GM18517 (cell line): ENCODE measurements at regions not wholly inside any gene's neighbourhood (a gene's known extent, or its start where the extent isn't known, plus 50 kb on each side); places are given as distances from the start of the nearest gene placed in this dataset.

Experiments
- ATAC-seq: cut with Tn5 transposase; IDR thresholded peaks from one replicate; pipeline ENCODE4 v1.9.1; 2021; ENCODE audit warnings: mild to moderate bottlenecking, moderate library complexity; ENCODE audit not compliant: unreplicated experiment

DNA sequence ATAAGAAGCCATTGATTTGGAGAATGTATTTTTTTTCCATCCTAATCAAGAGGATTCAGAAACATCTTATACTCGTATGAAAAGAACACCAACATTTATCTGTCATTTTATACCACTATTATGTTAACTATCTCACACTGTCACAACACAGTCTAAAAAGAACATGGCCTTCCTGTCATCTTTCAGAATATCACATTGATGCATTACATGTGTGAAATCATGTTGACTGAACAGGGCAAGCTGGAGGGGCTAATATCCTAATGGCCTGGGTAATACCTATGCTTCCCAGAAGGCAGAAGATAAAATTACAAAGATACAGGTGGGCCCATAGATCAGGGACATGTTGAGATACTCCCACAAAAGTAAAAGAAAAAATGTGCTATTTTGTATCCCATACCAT is 611.7 kb downstream of the STIM2 start:
- no peak for ATAC-seq

DNA sequence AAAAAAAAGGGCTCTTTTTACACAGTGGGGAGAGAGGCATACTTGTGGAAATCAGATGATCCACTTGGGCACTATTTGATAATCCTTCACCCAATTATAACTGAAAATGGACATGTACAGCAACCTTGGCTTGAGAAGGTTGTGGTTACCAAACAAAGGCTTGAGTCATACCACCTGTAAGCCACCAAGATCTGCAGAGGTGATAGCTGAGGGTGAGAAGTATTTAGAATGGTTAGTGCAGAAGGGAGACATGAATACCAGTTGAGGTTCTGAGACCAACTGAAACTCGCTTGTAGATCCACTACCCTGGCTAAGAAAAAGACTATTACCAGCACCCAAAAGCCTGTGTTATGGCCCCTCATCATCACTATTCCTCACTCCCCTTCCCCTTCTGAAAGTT is 614.0 kb downstream of the STIM2 start:
- no peak for ATAC-seq

DNA sequence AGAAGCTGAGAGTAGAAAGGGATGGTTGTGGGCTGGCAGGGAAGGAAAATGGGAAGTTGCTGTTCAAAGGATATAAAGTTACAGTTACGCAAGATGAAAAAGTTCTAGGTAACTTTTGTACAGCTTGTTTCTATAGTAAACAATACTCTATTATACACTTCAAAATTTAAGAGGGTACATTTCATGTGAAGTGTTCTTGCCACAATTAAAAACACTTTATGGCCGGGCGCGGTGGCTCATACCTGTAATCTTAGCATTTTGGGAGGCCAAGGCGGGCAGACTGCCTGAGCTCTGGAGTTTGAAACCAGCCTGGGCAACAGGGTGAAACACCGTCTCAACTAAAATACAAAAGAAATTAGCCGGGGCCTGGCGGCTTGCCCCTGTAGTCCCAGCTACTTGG is 623.6 kb downstream of the STIM2 start:
- ATAC-seq: no peak

DNA sequence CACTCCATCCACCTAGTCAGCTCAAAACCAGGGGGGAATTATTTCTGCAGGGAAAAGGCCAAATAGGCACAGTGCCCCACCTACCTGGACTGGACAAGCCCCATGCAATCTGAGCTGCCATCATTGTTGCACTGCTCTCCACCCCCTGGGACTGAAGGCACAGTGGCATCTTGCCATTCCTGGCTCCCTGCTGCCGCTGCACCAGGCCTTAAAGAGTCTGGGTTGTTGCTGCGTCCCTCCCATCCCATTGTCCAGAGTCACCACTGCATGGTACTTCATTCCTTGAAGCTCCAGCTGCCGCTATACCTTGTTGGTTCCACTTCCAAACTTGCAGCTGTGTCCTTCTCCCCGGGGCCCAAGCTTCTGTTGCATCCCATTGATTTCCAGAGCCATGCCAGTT is 629.7 kb downstream of the STIM2 start:
- no peak for ATAC-seq

DNA sequence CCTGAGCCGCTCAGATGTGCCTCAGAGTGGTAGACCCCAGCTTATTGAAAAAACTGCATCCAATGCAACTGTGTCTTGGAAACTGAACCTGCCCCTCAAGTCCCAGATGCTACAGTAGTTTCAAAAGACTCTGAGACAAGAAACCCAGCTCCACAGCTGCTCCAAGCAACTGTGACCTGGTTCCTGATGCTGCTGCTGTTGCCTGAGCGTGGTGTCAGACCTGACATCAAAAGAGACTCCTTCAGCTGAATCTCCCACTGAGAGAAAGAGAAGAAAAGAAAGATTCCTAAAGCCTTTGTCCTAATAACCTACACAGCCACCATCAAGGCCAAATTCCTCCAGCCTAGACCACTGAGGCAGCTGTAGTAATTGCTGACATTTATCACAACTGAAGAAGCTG is 630.1 kb downstream of the STIM2 start:
- no peak for ATAC-seq

DNA sequence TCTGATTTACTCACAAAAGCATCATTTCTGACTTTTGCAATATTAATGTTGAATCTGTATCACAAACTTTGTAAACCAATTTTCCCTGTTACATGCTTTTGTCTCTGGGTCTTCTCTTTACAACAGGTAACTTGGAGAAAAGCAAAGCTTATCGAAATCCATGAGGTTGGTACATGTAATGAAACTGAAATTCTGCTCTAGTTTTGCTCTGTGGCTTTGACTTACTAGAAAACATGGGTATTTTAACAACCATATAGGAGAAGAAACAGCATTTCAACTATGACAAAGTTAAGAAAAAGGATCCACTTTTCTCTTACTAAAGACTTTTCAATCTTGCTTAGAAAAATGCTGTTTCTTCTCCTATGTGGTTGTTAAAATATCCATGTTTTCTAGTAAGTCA is 645.8 kb downstream of the STIM2 start:
- no peak for ATAC-seq

DNA sequence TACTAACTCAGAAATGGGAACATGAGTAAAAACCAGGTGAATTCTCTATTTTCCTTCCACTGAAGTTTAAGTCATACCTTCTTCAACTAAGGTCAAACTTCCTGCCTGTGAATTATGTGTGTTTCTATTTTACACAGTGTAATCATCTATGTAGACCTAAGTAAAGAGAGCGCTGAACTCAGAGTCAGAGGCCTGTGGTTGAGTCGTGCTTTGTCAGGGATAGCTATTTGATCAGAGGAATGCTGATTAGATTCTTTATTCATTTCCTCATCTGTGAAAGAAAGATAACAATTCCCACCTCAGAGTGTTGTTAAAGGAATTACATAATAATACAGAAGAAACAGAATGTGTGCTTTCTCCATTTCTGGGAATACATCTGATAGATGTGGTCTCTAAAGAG is 654.1 kb downstream of the STIM2 start:
- no peak for ATAC-seq

DNA sequence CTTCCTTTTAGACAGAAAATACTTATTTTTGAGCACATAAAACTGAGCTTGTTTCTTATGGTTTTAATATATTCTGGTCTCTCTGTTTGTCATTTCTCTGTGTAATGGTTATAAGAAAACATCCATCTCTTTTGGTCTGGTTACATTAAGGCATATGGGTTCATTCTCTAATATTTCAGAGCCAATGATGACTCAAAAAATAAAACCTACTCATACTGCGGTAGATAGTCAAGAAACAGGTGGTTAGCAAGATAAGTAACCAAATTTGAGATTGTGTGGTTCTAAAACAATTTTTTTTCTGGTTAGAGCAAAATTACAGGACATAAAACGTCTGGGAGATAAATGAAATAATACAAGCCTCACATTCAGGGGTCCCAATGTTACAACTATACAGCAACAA is 654.5 kb downstream of the STIM2 start:
- ATAC-seq: no peak

DNA sequence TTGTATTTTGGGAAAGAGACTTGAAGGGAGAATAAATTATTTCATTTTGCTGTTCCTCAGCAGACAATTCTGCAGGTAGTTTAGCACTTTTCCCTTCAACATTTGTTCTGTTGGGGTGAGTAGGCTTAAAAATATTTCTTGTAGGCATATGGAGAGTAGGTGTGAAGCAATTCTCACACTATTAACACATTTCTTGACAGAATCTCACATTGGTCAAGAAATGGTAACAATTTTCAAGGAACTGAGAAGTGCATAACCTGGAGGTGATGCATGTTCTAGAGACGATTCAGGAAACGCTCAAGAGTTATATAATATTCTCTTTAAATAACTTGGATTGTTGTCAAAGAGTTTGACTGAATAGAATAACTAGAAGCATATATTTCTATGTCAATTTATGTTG is 658.2 kb downstream of the STIM2 start:
- no peak for ATAC-seq

DNA sequence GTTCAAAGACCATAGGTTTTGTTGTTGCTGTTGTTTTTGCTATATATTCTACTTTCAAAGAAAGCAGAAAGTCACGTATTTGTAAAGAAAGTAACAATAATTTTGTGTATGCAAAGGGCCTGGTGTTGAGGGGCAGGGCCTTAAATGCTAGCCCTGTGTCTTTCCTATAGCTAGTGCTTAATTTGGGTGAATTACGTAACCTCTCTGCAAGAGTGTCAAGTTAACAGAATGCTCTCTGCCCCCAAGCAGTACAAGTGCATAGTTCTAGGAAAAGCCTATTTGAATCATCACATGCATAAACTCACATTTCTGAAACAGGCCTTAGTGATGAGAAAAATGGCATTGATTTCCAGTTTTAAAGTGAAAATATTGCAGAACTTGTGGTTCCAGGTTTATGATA is 663.6 kb downstream of the STIM2 start:
- ATAC-seq: no peak

DNA sequence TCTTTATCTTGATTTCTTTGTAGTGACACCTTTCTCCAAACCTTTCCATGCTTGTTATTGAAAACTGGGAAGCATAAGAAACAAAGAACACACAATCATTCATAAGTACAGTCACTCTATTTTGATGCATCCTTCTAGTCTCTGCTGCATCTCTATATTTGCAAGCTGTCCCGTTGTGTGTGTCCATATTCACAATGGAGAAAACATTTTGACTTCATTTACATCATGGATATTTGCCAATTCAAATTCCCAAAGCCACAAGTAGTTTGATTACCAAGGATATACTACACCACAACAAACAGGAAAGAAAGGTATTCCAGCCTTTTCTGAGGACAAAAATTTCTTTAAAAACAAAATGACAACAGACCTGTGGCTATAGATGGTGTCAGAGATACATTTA is 673.8 kb downstream of the STIM2 start:
- no peak for ATAC-seq

DNA sequence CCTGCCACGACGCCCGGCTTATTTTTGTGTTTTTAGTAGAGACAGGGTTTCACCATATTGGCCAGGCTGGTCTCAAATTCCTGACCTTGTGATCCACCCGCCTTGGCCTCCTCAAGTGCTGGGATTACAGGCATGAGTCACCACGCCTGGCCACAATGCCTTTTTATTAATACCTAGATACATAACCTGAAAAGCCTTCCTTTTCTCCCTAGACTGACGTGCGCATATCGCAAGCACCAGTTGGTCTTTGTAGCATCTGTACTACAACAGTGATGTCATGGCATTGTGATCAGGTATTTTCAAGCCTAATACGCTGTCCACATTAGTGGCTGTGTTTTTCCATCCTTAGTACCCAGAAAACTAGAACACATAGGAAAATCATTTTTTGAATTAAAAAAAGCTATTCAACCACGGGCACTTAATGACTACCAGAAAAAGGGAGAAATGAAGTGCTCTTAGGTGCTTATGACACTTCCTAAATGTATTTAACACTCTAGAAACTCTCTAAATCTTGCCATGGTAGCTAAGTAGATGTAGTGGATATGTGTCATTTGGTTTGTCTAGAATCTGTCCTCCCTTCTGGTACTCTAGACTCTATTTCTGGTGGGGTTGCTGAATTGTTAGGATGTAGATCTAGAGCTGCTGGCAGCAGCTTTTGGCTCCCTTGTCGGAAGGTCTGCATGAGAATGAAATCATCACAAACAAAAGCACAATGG is 707.8 kb downstream of the STIM2 start:
- ATAC-seq: no peak

DNA sequence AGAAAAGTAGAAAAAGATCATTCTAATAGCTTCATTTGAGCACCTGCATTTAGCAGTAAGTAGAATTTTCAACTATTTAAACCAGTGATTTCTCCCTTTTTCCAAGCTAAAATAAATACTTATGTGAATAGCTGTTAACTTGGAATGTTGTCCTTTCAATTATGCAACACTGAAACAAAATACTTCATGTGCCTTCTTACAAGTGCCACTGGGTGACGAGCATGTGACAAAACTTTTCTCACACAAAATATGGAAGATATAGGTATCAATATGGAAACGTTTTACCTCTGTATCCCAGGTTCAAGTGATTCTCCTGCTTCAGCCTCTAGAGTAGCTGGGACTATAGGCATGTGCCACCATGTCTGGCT is 708.3 kb downstream of the STIM2 start:
- ATAC-seq: no peak

DNA sequence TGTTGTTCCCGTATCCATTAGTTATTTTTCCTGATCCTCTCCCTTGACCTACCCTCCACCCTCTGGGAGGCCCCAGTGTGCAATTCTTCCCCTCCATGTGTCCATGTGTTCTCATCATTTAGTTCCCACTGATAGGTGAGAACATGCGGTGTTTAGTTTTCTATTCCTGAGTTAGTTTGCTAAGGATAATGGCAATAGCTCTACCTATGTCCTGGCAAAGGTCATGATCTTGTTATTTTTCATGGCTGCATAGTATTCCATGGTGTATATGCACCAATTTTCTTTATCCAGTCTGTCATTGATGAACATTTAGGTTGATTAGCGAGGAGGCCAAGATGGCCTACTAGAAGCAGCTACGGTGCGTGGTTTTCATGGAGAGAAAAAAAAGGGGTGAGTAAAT is 714.1 kb downstream of the STIM2 start:
- no peak for ATAC-seq

DNA sequence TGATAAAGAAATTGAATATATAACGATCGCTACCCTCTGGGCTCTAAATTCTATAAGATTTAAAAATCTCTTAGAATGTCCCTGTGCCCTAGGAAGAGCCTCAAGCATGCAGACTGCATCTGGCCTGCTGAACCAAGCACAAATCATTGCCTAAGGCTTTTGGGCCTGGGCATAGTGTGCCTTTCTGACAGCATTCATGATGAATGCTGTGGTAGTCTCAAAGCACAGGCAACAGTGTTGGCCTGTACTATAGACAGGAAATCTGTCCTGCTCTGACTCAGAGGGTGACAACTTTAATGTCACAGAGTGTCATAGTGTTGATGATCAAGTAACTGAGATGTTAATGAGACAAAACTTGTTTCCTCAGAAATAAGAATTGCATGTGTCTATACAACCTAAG is 717.3 kb downstream of the STIM2 start:
- no peak for ATAC-seq

DNA sequence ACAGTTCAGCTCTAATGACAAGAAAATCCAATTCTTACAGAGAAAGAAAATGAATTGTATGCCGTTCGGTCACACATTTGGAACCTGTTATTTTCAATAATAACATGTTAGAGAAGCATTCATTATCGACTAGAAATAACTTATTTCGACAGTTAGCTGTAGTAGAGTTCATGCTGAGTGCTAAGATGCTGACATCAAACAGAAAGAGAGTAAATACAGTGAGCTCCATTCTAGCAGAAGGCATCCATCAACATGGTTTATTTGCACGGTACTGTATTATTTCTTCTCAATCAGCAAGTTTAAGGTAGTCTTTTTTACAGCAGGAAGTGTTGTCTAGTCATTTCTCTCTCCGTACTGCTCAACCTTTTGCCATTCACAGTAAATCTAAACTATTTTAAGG is 732.1 kb downstream of the STIM2 start:
- ATAC-seq: no peak

DNA sequence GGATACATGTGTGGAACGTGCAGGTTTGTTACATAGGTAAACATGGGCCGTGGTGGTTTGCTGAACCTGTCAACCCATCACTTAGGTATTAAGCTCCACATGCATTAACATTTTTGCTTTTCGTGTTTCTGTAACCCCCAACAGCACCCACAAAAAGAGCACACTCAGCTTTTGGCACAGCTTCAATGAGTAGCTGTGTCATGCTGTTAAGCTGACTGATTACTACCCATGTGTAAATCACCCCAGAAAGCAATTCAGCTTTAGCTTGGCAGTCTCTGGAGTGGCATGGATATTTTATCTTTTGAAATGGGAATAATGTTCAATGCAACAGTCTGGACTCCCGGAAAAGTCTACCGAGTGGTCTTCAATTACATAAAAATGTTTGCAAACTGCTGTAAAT is 734.3 kb downstream of the STIM2 start:
- no peak for ATAC-seq

DNA sequence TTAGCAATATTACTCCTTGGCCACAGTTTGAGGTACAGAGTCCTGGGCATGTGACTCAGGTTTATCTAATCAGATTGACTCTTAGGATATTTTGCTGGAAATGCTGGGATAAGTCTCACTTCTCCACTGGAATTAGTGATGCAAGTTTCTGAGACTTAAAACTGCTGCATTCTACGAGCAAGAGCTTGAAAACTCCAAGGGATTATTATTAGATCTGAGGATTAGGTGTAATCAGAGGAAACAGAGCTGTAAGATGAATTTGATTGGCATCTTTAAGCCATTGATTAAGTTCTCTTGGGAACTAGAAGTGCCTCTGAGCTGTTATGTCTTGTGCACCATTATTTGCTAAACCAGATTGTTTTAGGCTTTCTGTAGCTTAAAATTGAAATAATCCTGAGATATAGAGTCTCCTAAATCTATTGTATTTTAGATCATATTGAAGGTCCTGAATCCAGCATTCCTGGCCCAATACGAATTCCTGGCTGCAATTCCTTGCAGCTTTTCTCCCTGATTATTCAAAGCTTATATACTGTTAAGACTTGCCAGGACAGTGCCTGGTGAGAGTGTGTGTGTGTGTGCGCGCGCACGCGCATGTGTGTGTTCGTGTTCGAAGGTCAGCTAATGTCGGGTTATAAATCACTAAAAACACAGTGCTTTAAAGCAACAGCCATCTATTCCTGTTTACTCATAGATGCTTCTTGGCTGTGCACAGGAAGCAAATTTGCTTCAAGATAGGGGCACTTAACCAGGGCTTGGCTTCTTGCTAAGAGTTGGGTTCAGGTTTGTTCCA is 735.1 kb downstream of the STIM2 start:
- no peak for ATAC-seq

DNA sequence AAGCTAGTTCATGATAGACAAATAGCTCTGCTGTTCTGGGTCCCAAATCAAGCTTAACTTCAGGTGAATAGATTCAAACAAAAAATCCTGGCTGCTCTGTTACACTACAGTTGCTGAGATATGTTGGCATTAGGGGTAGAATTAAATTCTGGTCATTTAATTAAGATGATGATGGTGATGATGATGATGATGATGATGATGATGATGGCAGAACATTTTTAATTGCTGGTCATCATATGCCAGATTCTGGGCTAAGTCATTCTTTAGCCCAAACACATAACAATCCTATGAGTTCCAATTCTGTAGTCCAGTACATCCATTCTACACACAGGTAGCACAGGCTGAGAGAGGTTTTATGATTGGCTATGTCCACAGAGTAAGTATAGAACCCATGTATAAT is 741.5 kb downstream of the STIM2 start:
- no peak for ATAC-seq

DNA sequence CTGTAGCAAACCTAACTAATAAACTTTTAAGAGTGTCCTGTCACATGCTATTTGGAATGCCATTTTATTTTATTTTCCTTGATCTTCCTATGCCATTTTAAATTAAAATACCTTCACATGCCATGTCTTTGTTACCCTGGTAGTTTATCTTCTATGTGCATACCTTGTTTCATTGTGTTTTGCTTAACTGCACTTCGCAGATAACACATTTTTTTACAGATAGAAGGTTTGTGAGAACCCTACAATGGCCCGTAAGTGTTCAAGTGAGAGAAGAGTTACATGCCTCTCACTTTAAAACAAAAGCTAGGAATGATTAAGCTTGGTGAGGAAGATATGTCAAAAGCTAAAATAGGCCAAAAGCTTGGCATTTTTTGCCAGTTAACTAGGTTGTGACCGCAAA is 744.1 kb downstream of the STIM2 start:
- ATAC-seq: no peak

DNA sequence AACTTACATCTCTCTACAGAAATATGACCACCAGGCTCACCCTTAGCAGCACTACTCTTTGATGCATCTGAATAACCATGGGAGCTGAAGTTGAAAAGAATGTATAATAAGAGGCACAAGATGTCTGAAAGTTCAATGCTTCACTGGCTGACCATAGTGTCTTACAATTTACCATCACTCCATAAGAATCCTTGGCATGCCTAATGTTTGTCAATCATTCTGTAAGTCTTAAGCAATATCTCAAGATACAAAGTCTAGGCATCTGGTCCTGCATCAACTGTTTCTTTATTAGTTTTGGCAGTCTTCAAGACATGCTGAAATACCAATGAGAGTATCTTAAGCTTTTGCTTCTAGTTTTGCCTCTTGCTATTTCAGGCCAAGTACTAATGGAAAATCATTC is 755.5 kb downstream of the STIM2 start:
- no peak for ATAC-seq

DNA sequence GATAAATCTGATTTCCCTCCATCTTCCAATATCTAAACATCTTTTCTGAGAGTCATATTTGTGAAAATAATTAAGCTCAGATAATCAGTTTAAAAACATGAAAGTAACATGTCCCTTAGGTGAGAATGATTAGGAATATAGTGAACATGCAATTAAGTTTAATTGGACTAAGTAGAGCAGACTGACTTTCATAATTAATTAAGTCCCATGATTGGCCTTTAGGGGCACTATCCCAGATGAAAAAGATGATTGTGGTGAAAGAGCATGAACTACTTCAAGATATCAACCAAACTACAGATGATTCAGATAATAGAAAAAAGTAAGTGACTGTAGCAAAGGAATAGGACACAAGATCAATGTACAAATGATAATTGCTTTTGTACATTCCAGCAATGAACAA is 758.8 kb downstream of the STIM2 start:
- no peak for ATAC-seq

DNA sequence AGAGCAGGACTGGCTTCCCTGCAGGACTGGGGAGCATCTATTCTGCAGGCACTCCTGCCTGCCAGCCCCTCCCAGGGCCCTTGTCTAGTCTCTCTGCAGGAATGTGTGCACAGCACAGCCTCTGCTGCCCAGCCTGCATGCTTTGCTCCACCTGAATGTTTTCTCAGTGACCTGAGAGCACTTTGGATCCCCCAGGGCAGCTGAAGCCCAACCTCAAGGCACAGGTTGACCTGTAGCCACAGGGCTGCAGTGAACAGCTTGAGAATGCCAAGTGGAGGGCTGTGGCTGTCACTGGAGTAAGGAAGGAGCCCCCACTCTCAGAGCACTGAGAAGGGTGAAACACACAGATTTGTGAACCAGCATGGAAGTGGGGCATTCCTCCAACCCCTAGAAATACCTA is 760.2 kb downstream of the STIM2 start:
- ATAC-seq: no peak
